Activated naive CD8-positive, alpha-beta T cell (primary cell): ENCODE measurements at regions not wholly inside any gene's neighbourhood (a gene's known extent, or its start where the extent isn't known, plus 50 kb on each side); places are given as distances from the start of the nearest gene placed in this dataset.
"Not testable (repeated sequence)": the region's sequence is repeated elsewhere in the genome, so short reads cannot be mapped to it uniquely, and the experiment has no call there.

Experiments
- H3K27ac Mint-ChIP-seq: one replicate; pipeline ENCODE4 v1.8.0; 2021; ENCODE audit warnings: mixed read lengths
- H3K27me3 Mint-ChIP-seq: one replicate; pipeline ENCODE4 v1.8.0; 2021; ENCODE audit warnings: mixed read lengths
- H3K36me3 Mint-ChIP-seq: one replicate; pipeline ENCODE4 v1.8.0; 2021; ENCODE audit warnings: mixed read lengths
- H3K4me1 Mint-ChIP-seq: one replicate; pipeline ENCODE4 v1.8.0; 2021; ENCODE audit warnings: low read depth, mixed read lengths
- H3K4me3 Mint-ChIP-seq: one replicate; pipeline ENCODE4 v1.8.0; 2021; ENCODE audit warnings: mild to moderate bottlenecking, mixed read lengths
- H3K9me3 Mint-ChIP-seq: one replicate; pipeline ENCODE4 v1.8.0; 2021; ENCODE audit warnings: low read depth, mixed read lengths

GRCh38 chr7:112929421-112929820 lies 139.2 kb upstream of the TMEM168 start:
- Mint-ChIP-seq H3K36me3 (peaks cover 12% of the 10 kb centered on the region), H3K9me3 (no peaks in the 10 kb centered on the region), H3K27ac (no peak overlapping the region), H3K4me1 (peaks cover 47% of the 10 kb centered on the region), H3K4me3 (no peak overlapping the region), H3K27me3 (no peaks in the 10 kb centered on the region)

DNA sequence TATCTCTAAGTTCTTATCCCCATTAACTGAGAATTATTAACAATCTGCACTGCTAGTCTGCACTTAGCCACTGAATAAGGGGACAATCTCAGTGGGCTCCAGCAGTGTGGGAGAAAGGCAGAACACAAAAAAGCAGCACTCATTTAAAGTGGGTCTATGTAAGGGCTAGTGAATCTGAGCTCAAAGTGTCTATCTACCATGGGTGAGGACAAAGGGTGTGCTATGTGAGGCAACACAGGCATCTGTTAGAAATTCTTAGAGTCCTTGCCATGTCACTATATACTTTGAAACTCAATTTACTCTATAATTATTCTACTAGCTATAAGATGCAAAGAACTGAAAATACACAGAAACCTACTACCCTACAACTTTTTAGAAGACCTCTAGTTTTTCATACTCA lies 135.8 kb upstream of the TMEM168 start:
- H3K27me3 Mint-ChIP-seq, result no peaks in the 10 kb centered on the region
- H3K9me3 Mint-ChIP-seq, result no peaks in the 10 kb centered on the region
- peaks cover 24% of the 10 kb centered on the region for H3K4me1 Mint-ChIP-seq
- no peak overlapping the region for H3K4me3 Mint-ChIP-seq
- H3K27ac Mint-ChIP-seq, result no peak overlapping the region
- H3K36me3 Mint-ChIP-seq, result peaks cover 6% of the 10 kb centered on the region

DNA sequence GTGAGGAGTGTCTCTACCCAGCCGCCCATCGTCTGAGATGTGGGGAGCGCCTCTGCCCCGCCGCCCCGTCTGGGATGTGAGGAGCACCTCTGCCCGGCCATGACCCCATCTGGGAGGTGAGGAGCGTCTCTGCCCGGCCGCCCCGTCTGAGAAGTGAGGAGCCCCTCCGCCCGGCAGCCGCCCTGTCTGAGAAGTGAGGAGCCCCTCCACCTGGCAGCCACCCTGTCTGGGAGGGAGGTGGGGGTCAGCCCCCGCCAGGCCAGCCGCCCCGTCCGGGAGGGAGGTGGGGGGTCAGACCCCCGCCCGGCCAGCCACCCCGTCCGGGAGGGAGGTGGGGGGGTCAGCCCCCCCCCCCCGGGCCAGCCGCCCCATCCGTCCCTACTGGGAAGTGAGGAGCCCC lies 132.4 kb upstream of the TMEM168 start:
- not testable (repeated sequence) for H3K27me3 Mint-ChIP-seq, H3K4me3 Mint-ChIP-seq, H3K9me3 Mint-ChIP-seq, H3K36me3 Mint-ChIP-seq, H3K4me1 Mint-ChIP-seq, H3K27ac Mint-ChIP-seq

DNA sequence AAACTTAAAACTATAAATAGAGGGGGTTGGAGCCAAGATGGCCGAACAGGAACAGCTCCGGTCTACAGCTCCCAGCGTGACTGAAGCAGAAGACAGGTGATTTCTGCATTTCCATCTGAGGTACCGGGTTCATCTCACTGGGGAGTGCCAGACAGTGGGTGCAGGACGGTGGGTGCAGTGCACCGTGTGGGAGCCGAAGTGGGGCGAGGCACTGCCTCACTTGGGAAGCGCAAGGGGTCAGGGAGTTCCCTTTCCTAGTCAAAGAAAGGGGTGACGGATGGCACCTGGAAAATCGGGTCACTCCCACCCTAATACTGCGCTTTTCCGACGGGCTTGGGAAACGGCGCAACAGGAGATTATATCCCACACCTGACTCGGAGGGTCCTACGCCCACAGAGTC lies 126.2 kb upstream of the TMEM168 start:
- H3K27ac Mint-ChIP-seq, H3K4me1 Mint-ChIP-seq, H3K27me3 Mint-ChIP-seq, H3K9me3 Mint-ChIP-seq, H3K4me3 Mint-ChIP-seq: not testable (repeated sequence)
- peaks cover 21% of the 10 kb centered on the region for H3K36me3 Mint-ChIP-seq

GRCh38 chr7:112908086-112908485 lies 117.9 kb upstream of the TMEM168 start:
- Mint-ChIP-seq H3K4me3 (no peak overlapping the region), H3K4me1 (no peaks in the 10 kb centered on the region), H3K9me3 (peaks cover 32% of the 10 kb centered on the region), H3K36me3 (peaks cover 53% of the 10 kb centered on the region), H3K27ac (no peak overlapping the region), H3K27me3 (no peaks in the 10 kb centered on the region)

DNA sequence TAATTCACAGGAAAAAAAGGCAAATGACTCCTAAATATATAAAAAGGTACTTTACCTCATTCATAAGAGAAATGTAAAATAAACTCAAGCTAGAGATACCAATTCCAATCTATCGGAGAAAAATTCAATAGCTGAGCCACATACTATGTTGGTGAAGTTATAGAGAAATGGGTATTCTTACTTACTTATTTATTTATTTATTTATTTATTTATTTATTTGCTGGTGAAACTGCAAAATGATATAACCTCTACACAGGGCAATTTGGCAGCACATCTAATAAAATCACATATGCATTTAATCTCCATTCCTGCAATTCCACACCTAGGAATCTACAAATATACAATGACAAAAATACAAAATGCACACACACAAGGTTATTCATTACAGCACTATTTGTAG lies 117.5 kb upstream of the TMEM168 start:
- Mint-ChIP-seq H3K36me3 (peaks cover 50% of the 10 kb centered on the region), H3K4me3 (no peak overlapping the region), H3K27ac (no peak overlapping the region), H3K4me1 (no peaks in the 10 kb centered on the region), H3K27me3 (no peaks in the 10 kb centered on the region), H3K9me3 (peaks cover 28% of the 10 kb centered on the region)

- Mint-ChIP-seq H3K9me3 (peaks cover 25% of the 10 kb centered on the region), H3K4me3 (no peak overlapping the region), H3K27me3 (no peaks in the 10 kb centered on the region), H3K4me1 (no peaks in the 10 kb centered on the region), H3K27ac (no peak overlapping the region), H3K36me3 (peaks cover 47% of the 10 kb centered on the region)
These were observed 115.8 kb upstream of the TMEM168 start for GRCh38 chr7:112905950-112906349.

GRCh38 chr7:112905413-112905812 lies 115.2 kb upstream of the TMEM168 start:
- no peak overlapping the region for H3K27ac Mint-ChIP-seq
- peaks cover 25% of the 10 kb centered on the region for H3K9me3 Mint-ChIP-seq
- H3K36me3 Mint-ChIP-seq, result peaks cover 43% of the 10 kb centered on the region
- no peaks in the 10 kb centered on the region for H3K27me3 Mint-ChIP-seq
- no peaks in the 10 kb centered on the region for H3K4me1 Mint-ChIP-seq
- no peak overlapping the region for H3K4me3 Mint-ChIP-seq

DNA sequence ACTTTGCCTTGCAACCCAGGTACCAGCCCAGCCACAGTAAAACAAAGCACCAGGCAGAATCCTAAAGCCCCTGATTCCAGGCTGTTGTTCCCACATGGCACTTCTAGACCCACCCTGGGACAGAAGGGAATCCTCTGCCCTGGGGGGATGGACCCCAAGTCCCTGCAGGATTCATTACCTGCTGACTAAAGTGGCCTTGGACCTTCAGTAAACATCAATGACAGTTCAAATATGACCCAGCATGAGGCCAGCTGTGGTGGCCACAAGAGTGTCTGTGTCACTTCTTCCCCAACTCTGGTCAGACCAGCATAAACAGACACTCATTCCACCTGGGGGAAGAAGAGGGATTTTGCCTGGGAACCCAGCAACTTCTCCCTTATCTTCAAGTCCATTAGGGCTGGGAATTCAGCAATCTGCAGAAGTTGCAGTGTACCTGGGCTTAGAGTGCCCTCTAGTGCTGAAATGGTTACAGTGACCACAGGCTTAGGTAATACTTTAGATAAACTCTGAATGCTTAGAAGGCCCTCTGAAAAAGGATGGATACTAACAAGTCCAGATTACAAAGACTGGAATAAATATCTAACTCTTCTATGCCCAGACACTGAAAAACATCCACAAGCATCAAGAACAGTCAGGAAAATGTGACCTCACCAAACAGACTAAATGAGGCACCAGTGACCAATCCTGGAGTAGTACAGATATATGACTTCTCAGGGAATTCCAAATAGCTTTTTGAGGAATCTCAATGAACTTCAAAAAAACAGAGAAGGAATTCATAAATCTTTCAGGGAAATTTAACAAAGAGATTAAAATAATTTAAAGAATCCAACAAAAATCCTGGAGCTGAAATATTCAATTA lies 108.5 kb upstream of the TMEM168 start:
- no peak overlapping the region for H3K27ac Mint-ChIP-seq
- no peaks in the 10 kb centered on the region for H3K27me3 Mint-ChIP-seq
- H3K9me3 Mint-ChIP-seq, result peaks cover 8% of the 10 kb centered on the region
- H3K4me3 Mint-ChIP-seq, result no peak overlapping the region
- peaks cover 37% of the 10 kb centered on the region for H3K36me3 Mint-ChIP-seq
- peaks cover 5% of the 10 kb centered on the region for H3K4me1 Mint-ChIP-seq

GRCh38 chr7:112897839-112898431 lies 107.7 kb upstream of the TMEM168 start:
- Mint-ChIP-seq H3K27me3 (no peaks in the 10 kb centered on the region), H3K9me3 (peaks cover 8% of the 10 kb centered on the region), H3K4me3 (no peak overlapping the region), H3K36me3 (peaks cover 33% of the 10 kb centered on the region), H3K4me1 (peaks cover 5% of the 10 kb centered on the region), H3K27ac (no peak overlapping the region)

DNA sequence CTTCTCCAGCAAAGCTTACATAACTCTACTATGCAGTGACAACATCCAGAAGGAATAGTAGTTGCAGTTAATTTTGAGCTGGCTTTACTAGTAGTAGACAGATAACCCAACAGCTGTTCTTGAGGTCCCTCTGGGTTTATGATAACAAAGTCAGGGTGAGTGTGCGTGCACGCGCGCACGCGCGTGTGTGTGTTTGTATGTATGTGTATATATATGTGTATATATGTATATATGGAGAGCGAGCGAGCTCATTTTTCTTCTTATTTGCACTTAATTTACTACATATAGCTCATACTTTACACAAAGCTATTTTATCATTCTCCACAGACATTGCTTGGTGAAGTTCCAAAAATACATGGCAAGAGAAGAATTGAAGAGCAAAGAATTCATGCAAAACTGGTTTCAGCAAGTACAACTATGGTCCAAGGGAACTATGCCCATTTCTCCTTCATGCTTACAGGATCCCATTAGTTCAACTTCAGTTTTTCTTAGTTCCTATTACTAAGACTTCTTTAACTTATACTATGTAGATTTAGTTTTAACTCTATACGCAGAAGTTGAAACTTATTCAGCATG lies 105.9 kb upstream of the TMEM168 start:
- peaks cover 5% of the 10 kb centered on the region for H3K4me1 Mint-ChIP-seq
- peaks cover 8% of the 10 kb centered on the region for H3K9me3 Mint-ChIP-seq
- no peaks in the 10 kb centered on the region for H3K27me3 Mint-ChIP-seq
- H3K4me3 Mint-ChIP-seq, result no peak overlapping the region
- no peak overlapping the region for H3K27ac Mint-ChIP-seq
- H3K36me3 Mint-ChIP-seq, result peaks cover 31% of the 10 kb centered on the region

DNA sequence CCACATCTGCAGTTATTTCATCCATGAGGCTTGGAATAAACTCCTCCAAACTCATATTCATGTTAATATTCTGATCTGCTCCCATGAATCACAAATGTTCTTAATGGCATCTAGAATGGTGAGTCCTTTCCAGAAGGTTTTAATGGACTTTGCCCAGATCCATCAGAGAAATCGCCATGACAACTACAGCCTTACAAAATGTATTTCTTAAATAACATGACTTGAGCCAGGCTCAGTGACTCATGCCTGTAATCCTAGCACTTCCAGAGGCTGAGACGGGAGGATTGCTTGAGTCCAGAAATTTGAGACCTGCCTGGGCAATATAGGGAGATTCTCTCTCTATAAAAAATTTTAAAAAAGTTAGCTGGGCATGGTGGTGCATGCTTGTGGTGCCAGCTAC lies 102.1 kb upstream of the TMEM168 start:
- H3K9me3 Mint-ChIP-seq, result no peaks in the 10 kb centered on the region
- peaks cover 30% of the 10 kb centered on the region for H3K36me3 Mint-ChIP-seq

DNA sequence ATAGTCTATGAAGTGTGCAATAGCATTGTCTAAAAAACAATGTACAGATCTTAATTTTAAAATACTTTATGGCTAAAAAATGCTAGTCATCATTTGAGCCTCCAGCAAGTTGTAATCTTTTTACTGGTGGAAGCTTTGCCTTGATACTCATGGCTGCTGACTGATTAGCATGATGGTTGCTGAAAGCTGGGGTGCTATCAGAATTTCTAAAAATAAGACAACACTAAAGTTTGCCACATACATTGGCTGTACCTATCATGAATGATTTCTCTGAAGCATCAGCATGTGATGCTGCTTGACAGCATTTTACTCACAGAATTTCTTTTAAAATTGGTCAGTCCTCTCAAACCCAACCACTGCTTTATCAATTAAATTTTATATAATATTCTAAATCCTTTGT lies 101.5 kb upstream of the TMEM168 start:
- Mint-ChIP-seq H3K36me3 (peaks cover 32% of the 10 kb centered on the region), H3K9me3 (no peaks in the 10 kb centered on the region), H3K4me3 (no peak overlapping the region), H3K27ac (no peak overlapping the region), H3K4me1 (peaks cover under 1% of the 10 kb centered on the region), H3K27me3 (no peaks in the 10 kb centered on the region)

More for the DNA sequence above, 102.1 kb upstream of the TMEM168 start:
- H3K27me3 Mint-ChIP-seq, result no peaks in the 10 kb centered on the region
- H3K4me3 Mint-ChIP-seq, result no peak overlapping the region
- H3K27ac Mint-ChIP-seq, result no peak overlapping the region
- H3K4me1 Mint-ChIP-seq, result peaks cover 2% of the 10 kb centered on the region

DNA sequence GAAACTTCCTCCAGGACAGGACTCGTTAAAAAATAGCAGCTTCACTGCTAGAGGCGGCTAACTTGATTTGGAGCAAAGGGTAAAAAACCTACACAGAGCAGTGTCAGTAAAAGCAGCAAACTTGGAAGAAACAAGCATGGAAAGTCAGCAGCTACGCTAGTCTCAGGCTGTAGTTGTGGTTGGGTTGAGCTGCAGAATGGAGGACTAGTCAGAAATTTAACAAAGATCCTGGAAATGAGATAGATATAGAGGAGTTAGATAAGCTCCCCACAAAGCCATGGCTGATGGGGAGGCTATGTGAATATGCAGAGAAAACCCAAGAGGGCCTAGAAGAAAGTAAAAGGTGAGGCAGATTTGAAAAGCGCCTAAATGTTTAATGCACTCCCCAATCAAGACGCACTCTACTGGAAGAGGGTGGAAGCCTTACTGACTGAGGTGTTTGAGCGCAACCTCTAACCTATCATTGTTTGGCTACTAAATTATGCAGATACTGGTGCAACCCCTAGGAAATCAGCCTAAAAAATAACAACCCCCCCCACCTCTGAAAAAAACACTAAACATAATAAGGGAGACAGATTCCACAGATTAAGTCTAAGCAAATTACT lies 99.7 kb upstream of the TMEM168 start:
- Mint-ChIP-seq H3K27me3 (no peaks in the 10 kb centered on the region), H3K4me3 (no peak overlapping the region), H3K27ac (no peak overlapping the region), H3K9me3 (no peaks in the 10 kb centered on the region), H3K4me1 (peaks cover 2% of the 10 kb centered on the region), H3K36me3 (peaks cover 39% of the 10 kb centered on the region)

DNA sequence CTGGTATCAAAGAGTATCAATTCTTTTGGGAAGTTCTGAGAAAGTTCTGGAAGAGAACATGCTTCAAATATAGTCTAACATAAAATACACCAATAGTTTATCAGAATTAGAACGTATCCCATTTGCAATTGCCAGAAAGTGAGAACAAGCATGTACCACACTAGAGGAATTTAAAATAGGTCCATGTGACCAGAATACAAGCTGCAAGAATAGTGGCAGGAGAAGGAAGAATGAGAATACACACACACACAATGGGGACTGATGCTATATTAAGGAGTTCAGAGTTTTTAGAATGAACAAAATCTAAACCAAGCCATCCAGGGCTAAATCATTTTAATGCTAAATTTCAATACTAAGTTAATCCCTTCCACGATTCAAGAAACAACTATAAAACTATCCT lies 99.1 kb upstream of the TMEM168 start:
- Mint-ChIP-seq H3K27me3 (no peaks in the 10 kb centered on the region), H3K4me3 (no peak overlapping the region), H3K4me1 (peaks cover 2% of the 10 kb centered on the region), H3K9me3 (no peaks in the 10 kb centered on the region), H3K27ac (no peak overlapping the region), H3K36me3 (peaks cover 33% of the 10 kb centered on the region)
